HL-60/S4 treated with phorbol 12-myristate 13-acetate at 8.2 ng/mL for 4 days and 3 days (cell line): ENCODE measurements at regions not wholly inside any gene's neighbourhood (a gene's known extent, or its start where the extent isn't known, plus 50 kb on each side); places are given as distances from the start of the nearest gene placed in this dataset.
"Not testable (repeated sequence)": the region's sequence is repeated elsewhere in the genome, so short reads cannot be mapped to it uniquely, and the experiment has no call there.

Source experiments
- in situ Hi-C: fragments of 300-500 bp; cut with MboI; formaldehyde crosslinking; loops from 2 replicates; pipeline ENCODE4 v1.15.0; 2022; ENCODE audit warnings: low sequenced_read_pairs

DNA sequence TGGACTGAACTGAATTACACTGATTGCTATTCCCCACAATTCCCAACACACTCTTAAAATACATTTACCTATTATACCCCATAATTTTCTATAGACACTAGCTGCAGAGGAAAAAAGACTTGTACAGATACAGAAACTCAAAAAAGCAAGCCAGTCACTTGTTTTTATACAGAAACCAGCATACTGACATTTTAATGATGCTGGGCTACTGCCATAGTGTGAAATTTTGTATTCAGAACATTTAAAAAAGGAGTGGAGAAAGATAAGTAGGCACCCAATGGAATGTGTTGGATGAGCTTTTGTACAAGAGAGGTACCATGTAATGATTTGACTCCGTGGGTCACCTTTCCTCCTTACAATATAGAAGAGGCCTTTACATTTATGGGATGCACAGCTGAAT is 740.1 kb downstream of the PLCL1 start:
- in situ Hi-C loops, result no loop called here

DNA sequence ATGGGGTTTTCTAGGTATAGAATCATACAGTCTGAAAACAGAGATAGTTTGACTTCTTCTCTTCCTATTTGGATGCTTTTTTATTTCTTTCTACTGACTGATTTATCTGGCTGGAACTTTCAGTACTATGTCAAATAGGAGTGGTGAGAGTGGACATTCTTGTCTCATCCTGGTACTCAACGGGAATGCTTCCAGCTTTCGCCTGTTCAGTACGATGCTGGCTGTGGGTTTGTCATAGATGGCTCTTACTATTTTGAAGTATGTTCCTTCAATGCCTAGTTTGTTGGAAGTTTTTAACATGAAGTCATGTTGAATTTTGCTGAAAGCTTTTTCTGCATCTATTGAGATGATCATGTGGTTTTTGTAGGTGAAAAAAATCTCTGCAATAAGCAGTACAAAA is 730.4 kb downstream of the PLCL1 start:
- in situ Hi-C loops, result no loop called here

DNA sequence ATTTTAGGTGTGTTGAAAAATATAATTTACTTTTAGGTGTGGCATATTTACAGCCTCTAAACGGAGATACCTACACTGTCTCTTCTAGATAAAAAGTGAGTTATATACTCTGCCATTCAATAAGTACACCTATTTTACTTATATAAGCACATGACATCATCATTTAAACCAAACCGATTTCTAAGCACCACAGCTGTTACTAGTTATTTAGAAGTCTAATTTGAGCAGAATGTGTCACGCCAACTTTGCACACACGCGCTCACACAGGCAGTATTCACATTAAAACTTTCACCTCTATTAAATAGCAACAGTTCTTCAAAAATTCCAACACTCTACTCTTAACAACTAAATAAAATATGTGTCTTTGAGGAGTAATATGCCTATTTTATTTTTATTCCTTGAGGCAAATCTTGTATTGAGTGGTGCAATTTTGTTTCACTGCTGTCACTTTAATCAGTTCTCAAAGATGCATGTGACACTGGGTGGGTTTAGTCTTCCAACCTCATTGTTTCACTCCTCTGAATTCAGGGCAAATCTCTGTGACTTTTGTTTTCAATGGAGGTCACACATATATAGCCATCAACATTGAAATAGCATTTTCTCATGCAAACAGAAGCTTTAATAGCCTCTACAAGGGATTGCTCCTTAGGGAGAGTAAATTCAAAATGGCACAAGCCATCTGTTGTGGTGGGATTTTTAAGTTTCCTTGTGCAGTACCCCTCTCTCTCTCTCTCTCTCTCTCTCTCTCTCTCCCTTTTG is 721.0 kb downstream of the PLCL1 start:
- in situ Hi-C loops, result no loop called here

DNA sequence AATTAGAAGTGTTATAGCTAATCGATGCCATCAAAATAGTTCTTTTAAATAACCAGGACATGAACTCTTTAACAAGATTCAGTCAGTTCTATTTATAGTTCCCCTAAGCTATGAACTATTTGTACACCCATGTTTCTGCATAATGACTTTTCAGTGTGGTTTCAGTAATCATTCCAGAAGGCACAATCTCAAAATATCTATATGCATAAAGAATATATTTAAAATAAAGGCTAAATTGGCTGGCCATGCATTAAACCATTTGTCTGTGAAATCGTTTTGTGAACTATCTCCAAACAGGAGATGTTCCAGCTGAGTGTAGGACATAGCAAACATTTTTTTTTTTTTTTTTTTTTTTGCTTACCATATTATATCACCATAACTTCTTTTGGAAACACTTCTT is 719.3 kb downstream of the PLCL1 start:
- in situ Hi-C loops, result no loop called here

DNA sequence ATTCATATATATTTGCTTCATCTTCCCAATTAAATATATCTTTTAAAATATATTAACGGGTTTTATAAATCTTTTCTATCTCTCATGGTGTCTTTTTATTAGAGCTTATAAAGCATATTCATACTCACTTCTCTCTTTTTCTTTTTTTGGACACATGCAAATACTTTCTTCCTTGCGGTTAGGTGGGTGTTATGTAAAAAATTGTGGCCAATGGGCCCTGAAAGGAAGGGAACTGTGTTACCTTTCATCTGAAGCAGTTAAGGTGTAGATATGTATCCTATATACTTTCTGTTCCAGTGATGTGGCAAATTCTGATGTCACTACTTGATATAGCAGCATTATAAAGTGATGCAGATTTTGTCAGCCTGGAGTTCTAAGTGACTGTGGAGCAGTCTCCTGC is 714.5 kb downstream of the PLCL1 start:
- in situ Hi-C loops, result no loop called here

DNA sequence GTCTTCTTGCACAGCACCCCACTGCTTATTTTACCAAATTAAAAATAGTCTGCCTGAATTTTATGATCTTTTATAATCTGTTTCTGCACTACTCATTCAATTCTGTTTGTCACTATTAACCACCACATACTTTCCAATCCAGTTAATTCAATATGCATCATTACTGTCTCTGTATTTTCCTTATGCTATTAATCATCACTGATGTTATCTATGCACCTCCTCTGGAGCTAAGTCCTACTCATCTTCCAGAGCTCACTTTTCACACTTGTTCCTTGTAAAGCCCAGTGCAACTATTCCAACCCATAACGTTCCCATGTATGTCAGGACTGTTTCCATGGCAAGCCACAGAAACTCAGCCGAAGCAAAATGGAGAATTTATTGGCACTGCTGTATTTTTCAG is 713.6 kb downstream of the PLCL1 start:
- in situ Hi-C loops, result no loop called here

DNA sequence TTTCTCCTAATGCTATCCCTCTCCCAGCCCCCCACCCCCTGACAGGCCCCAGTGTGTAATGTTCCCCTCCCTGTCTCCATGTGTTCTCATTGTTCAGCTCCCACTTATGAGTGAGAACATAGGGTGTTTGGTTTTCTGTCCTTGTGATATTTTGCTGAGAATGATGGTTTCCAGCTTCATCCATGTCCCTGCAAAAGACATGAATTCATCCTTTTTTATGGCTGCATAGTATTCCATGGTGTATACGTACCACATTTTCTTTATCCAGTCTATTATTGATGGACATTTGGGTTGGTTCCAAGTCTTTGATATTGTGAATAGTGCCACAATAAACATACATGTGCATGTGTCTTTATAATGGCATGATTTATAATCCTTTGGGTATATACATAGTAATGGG is 704.2 kb downstream of the PLCL1 start:
- in situ Hi-C loops, result not testable (repeated sequence)

DNA sequence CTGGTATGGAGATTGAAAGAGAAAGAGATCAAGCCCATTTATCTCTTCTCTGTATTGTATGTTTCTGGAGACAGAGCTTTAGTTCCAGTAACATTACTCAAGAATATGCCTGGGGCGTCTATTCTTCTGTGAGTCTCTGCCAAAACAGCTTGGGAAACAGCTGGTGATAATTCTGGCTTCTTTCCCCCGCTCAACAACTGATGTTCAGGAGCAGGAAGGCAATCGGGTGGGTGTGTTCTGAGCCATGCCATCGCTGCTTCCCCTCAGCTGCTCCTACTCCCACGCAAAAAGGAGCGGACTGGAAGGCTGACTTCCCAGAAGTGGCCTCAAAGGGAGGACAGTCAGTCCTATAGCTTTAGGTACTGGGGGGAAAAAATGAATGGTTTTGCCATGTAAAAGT is 695.1 kb downstream of the PLCL1 start:
- in situ Hi-C loops, result no loop called here

DNA sequence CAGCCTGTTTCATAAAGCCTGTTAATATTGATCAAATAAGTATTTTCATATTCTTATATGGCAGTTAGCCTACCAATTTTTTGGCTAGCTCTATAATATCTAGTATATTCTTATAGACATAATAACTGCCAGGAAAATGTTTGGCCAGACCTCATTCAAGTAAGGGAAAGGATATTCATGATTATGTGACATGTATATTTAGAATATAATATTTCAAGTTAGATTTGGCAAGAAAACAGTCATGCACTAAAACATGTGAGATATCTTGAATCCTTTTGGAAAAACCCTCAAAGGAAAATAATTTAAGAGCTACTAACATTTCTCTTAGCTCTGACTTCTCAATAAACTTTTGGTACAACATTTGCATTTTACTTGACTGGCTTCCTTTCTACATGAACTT is 694.1 kb downstream of the PLCL1 start:
- in situ Hi-C loops, result no loop called here

DNA sequence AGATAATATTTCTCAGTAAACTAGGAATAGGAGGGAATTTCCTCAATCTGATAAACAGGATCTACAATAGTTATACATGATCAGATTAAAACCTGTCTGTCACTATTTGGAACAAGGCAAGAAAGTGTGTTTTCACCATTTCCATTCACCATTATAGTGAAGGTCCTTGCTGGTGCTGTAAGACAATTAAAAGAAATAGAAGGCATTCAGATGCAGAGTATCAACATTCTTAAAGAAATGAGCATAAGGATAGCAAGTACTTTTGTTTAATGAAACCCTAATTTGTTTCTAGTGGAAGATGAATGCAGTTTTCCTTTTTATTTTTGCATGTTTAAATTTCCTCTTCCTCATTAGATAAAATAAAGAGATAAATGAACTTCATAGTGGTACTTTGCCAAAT is 693.7 kb downstream of the PLCL1 start:
- in situ Hi-C loops, result no loop called here

DNA sequence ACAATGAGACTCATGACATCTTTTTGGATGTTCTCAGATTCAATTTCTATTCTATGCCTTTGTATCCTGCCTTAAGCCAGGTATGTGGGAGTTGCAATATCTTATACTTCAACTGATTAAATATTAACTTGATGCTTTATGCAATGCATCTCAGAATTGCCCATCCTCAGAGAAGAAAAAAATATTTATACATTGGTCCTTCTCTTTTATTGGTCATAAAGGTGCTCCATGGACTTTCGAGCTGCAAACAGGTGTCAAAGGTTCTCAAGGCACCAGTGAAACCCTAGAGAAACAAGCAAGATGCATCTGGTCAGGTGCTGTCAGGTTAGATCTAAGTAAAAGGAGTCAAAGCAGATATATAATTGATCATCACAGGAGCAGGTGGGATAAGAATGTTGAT is 690.5 kb downstream of the PLCL1 start:
- in situ Hi-C loops, result no loop called here

DNA sequence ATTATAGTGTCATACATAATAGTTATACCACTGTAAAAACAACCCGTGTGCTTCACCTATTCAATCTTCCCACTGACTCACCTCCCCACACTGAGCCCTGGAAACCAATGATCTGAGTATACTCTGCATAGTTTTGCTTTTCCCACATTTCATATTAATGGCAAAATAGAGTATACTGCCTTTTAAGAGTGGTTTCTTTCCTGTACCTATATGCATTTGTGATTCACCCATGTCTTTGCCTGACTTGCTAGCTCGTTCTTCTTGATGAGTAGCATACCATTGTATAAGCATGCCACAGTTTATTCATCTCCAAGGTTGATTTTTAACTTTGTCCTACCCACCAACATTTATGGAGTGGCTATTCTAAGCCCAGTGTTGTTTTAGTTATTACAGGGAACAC is 686.4 kb downstream of the PLCL1 start:
- in situ Hi-C loops, result no loop called here

DNA sequence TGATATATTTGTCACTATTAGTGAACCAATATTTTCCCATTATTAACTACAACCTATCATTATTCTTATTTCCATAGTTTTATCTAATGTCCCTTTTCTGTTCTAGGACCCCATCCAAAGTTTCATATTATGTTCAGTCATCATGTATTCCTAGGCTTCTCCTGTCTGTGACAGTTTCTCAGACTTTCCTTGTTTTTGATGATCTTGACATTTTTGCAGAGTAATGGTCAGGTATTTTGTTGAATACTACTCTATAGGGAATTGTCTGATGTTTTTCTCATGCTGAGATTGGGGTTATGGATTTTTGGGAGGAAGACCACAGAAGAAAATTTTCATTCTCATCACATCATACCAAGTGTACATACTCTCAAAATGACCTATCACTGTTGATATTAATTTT is 684.6 kb downstream of the PLCL1 start:
- in situ Hi-C loops, result no loop called here

DNA sequence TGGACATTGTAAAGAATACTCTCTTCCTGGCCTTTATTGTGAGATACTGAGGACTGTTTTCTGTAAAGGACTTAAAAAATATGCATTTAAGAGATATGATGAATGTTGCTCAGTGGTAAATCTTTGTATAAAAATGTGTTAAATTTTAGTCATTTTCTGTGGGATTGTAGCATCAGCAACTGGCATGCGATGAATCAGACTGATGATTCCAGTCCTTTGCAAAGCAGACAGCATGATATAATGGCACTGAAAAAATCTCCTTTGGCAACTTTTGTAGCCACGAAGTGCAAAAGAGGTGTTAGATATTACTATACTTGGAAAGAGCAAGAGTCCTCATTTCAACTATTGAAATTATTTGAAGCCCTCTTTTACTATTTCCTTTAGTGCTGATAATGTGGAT is 678.7 kb downstream of the PLCL1 start:
- in situ Hi-C loops, result no loop called here

DNA sequence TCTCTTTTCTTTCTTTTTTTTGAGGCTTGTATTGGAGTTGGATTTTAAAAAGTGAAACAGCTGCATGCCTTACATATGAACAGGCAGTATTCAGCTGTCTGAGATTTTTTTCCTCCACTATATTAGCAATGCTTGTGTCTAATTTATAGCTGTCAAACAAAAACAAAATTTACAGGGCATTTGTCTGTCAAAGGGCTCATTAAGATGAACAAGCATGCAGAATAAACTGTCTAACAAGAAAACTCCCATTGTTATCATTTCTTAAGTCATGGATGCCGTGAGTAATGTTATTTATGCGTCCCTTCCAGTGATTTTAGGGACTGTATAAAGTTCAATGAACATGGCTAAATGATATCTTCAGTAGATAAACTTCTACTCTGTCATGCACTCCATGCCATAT is 674.7 kb downstream of the PLCL1 start:
- in situ Hi-C loops, result no loop called here

DNA sequence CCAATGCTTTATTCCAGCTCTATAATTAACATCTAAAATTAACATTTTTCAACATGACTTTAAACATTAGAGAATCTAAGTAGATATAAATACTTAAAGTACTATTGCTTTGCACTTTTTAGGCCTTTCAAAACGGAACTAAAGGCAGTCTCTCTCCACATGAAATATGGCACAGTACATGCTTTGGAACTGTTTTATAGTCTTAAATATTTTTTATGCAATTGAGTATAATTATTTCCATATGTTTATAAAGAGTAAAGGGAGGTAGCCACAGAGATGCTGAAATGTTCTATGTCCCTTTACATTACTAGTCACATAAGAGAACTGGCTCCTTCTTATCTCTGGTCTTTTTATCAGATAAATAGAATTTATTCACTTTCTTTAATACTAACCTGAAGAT is 674.0 kb downstream of the PLCL1 start:
- in situ Hi-C loops, result no loop called here

DNA sequence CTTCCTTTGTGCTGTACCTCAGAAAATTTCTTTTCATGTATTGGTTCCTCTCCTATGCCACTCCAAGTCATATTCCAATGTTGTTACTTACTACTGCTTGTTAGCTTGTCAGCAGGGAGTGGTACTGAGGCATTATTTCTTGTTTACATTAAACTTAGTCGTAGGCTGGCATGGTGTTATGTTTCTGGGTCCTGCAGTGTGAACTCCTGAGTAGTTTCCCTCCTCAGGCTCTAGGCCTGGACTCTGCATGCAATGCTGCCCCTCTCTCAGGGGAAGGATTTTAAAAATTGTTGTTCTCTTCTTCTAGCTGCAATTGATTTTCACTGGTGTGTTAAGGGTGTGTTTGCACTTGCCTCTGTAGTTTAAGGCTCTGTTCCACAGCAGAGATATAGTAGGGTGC is 671.6 kb downstream of the PLCL1 start:
- in situ Hi-C loops, result no loop called here

DNA sequence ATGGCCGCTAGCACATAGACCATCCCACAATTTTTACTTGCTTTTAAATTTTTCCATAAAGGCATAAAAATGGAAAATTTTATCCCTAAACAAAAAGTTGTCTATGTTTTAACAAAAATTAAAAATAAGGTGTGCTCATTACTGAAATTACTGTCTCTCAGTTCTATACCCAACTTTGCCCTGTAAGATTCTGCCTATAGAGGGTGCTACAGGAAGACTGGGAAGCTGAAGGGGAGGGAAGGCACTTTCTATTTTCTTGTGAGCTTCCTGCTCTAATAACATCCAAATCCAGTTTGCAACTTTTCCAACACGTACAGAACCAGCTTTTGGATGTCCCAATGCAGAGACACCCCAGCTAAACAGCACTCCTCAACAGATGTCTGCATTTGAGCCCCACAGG is 666.9 kb downstream of the PLCL1 start:
- in situ Hi-C loops, result no loop called here

DNA sequence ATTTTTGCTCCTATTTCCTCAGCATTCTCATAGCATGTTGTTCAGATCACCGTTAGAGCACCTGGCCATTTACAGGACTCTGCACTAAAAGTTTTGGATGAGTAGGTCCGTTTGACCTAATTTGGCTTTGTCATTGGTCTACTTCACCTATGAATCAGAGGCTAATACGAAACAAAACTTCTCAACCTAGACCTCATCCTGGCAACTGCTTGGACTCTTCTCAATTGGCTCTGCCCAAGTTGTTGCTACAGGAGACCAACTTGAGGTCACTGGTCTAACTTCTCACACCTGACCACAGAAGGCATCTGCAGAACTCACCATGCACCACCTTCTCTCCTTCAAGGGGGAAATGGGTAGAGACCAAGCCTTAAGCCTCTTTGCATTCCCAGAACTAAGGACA is 663.7 kb downstream of the PLCL1 start:
- in situ Hi-C loops, result no loop called here

DNA sequence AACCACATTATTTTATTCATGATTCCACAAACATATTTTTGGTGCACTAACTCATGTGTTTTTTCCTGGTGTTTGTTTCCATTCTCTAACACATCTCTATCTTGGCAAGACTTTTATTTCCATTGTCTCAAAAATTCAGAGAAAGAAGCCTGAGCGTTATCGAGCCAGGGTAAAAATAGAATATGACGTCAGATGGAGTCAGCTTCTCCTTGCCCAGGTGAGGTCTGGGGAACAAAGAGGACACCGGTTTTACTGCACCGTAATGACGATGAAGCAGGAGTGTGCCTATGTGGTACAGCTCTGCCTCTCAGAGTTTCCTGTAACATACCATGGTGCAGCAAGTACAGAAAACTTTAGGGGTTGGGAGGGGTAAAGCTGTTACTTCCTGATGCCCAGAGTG is 661.6 kb downstream of the PLCL1 start:
- in situ Hi-C loops, result no loop called here

DNA sequence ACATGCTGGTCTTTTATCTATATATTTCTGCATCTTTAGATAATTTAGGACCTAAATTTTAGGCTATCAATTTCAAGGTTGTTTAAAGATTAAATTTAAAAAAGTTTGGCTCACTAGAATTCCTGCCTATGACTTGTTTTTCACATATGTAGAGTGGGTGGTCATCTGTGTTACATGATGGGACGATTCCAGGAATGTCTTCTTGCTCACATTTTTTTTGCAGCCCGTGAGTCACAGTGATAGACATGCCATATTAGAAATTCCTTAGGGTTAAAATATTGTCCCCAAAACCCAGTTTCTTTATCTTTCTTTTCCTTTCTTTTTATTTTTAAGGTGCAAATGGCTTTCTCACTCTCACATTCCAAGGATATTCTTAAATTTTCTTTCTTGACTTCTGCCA is 652.0 kb downstream of the PLCL1 start:
- in situ Hi-C loops, result no loop called here

DNA sequence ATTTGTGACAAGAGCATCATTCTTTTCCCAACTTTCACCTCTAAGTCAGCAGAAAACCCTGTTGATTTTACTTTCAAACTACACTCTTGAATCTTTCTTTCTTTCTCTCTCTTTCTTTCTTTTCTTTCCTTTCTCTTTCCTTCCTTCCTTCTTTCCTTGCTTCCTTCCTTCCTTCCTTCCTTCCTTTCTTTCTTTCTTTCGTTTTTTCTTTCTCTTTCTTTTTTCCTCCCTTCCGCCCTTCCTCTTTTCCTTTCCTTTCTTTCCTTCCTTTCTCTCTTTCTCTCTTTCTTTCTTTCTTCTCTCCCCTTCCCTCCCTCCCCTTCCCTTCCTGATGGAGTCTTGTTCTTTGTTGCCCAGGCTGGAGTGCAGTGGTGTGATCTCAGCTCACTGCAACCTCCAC is 649.5 kb downstream of the PLCL1 start:
- in situ Hi-C loops, result no loop called here

DNA sequence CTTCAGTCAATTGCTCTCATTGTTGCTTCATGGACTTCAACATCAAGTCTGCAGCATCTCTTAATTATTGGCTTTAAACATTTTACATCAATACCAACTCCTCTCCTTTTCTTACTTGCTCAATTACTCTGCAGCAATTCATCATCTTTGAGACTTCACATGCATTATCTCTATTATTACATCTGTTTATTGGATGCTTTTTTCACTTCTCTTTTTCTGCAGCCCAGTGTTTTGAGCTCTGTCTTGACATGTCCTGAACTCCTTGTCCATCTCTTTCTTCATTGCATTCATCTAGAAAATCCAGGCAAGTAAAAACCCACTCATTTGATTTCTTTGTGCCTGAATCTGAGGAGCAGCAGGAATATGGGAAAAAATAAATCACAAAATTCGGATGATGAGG is 647.9 kb downstream of the PLCL1 start:
- in situ Hi-C loops, result no loop called here
